ENCODE measurements at regions not wholly inside any gene's neighbourhood (a gene's known extent, or its start where the extent isn't known, plus 50 kb on each side); places are given as distances from the start of the nearest gene placed in this dataset.

GRCh38 chr3:20352546-20353179 is 166.7 kb upstream of the SGO1 start:
- Mint-ChIP-seq H3K4me3 (no peak overlapping the region), H3K9me3 (no peaks in the 10 kb centered on the region), H3K4me1 (no peaks in the 10 kb centered on the region), H3K27ac (no peak overlapping the region), H3K27me3 (no peaks in the 10 kb centered on the region), H3K36me3 (ENCODE audit: low read depth) (no peaks in the 10 kb centered on the region)
- POLR2A ChIA-PET = no interaction called here
- DNase-seq = no peak
- CTCF ChIA-PET = no interaction called here

- Mint-ChIP-seq H3K27ac (no peak overlapping the region), H3K36me3 (ENCODE audit: low read depth) (no peaks in the 10 kb centered on the region), H3K4me1 (no peaks in the 10 kb centered on the region), H3K9me3 (no peaks in the 10 kb centered on the region), H3K27me3 (no peaks in the 10 kb centered on the region), H3K4me3 (no peak overlapping the region)
- DNase-seq = no peak
- ChIA-PET CTCF (no interaction called here), POLR2A (no interaction called here)
Measured at GRCh38 chr3:20350449-20350848, 164.4 kb upstream of the SGO1 start.

DNA sequence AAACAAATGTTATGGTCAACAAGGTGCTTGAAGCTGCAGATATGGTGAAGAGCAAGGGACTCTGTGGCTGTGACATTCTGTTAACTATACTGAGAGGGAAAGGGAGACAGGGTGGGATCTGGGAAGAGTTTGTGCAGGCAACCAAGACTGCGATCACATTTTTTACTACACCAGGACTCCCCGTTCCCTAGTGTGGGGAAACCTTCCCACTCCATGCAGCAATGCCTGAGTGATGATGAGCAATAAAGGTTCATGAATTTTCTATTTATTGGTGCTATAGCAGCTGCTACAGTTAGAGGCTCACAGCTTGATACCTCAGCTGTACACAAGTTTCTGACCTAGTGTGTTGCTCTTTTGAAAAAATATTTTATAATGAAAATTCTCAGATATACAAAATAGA is 160.9 kb upstream of the SGO1 start:
- Mint-ChIP-seq H3K4me1 (no peaks in the 10 kb centered on the region), H3K27ac (no peak overlapping the region), H3K36me3 (ENCODE audit: low read depth) (no peaks in the 10 kb centered on the region), H3K4me3 (no peak overlapping the region), H3K9me3 (no peaks in the 10 kb centered on the region), H3K27me3 (no peaks in the 10 kb centered on the region)
- no peak for DNase-seq
- POLR2A ChIA-PET = no interaction called here
- CTCF ChIA-PET = no interaction called here

GRCh38 chr3:20346369-20346768 is 160.4 kb upstream of the SGO1 start:
- CTCF ChIA-PET = no interaction called here
- no peak for DNase-seq
- POLR2A ChIA-PET = no interaction called here

GRCh38 chr3:20344400-20344959 is 158.5 kb upstream of the SGO1 start:
- Mint-ChIP-seq H3K27ac (no peak overlapping the region), H3K4me3 (no peak overlapping the region), H3K9me3 (no peaks in the 10 kb centered on the region), H3K4me1 (no peaks in the 10 kb centered on the region), H3K27me3 (no peaks in the 10 kb centered on the region), H3K36me3 (ENCODE audit: low read depth) (no peaks in the 10 kb centered on the region)
- POLR2A ChIA-PET = no interaction called here
- DNase-seq = no peak
- CTCF ChIA-PET = no interaction called here

More at GRCh38 chr3:20346369-20346768, 160.4 kb upstream of the SGO1 start:
- Mint-ChIP-seq H3K27ac (no peak overlapping the region), H3K9me3 (no peaks in the 10 kb centered on the region), H3K4me3 (no peak overlapping the region), H3K4me1 (no peaks in the 10 kb centered on the region), H3K36me3 (ENCODE audit: low read depth) (no peaks in the 10 kb centered on the region), H3K27me3 (no peaks in the 10 kb centered on the region)

DNA sequence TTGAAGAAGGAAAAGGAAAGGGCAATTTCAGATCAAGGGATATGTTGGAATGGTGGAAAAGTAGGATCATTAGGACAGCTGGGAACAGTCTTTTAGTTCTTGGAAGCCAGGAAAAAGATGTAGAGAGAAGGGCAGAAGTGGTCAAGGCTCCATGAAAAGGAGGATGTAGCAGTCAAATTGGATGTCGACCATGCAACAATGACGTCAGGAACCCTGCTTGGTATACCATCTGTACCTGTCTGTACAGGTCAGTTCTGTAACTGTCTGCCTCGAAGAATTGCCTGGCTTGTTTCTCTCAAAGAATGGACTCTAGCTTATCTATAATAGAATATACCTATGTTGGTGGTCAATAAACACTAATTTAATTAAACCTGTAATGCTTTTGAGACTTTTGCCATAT is 157.8 kb upstream of the SGO1 start:
- Mint-ChIP-seq H3K36me3 (ENCODE audit: low read depth) (no peaks in the 10 kb centered on the region), H3K4me1 (no peaks in the 10 kb centered on the region), H3K27ac (no peak overlapping the region), H3K27me3 (no peaks in the 10 kb centered on the region), H3K4me3 (no peak overlapping the region), H3K9me3 (no peaks in the 10 kb centered on the region)
- POLR2A ChIA-PET = no interaction called here
- no peak for DNase-seq
- CTCF ChIA-PET = no interaction called here

DNA sequence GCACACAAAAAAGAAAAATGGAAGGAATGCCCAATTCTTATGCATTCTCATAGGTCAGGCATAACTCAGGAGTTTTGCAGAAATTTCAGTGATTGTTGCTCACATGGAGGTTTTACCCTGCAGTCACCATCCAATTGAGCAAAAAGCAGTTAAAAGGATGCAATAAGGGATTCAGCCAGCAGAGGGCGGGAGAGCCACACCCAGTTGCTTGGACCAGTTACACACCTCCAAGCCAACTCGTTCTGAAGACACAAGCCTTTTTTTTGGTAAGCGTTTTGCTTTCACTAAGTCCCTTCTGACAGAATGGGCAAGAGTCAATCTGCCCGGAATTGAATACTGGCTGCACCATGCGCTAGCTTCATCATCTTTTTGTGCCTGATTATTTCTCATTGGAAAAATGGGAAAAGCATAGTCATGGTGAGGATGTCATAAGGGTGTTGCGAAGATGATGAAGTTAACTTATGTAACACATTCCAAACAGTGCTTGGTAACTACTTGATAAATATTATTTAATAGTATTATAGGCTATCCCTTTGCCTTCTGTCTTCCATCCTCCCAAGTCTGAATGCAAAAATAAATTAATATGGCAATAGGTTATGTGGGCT is 154.4 kb upstream of the SGO1 start:
- Mint-ChIP-seq H3K4me3 (no peak overlapping the region), H3K36me3 (ENCODE audit: low read depth) (no peaks in the 10 kb centered on the region), H3K9me3 (no peaks in the 10 kb centered on the region), H3K27me3 (no peaks in the 10 kb centered on the region), H3K4me1 (no peaks in the 10 kb centered on the region), H3K27ac (no peak overlapping the region)
- DNase-seq = peak; percentile 66
- POLR2A ChIA-PET = no interaction called here
- CTCF ChIA-PET = no interaction called here

DNA sequence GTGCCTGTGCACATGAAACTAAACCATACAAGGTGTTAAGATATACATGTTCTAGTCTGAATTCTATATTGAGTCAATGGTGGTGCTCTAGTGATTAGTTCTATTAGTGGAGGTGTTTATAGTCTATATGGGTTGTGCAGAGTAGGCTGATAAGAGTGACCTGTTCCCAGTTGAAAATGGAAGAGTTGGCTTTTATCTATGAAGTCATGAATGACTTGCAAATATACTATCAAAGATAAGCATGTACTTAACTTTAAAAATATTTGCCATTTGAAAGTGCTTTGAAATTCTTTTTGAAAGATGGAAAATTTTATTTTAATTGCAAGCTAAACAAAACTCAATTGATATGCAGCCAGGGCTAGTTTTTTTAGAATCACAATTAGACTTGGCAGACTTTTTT is 150.6 kb upstream of the SGO1 start:
- Mint-ChIP-seq H3K4me3 (no peak overlapping the region), H3K27ac (no peak overlapping the region), H3K27me3 (no peaks in the 10 kb centered on the region), H3K36me3 (ENCODE audit: low read depth) (no peaks in the 10 kb centered on the region), H3K9me3 (no peaks in the 10 kb centered on the region), H3K4me1 (no peaks in the 10 kb centered on the region)
- DNase-seq = no peak
- ChIA-PET CTCF (no interaction called here), POLR2A (no interaction called here)

DNA sequence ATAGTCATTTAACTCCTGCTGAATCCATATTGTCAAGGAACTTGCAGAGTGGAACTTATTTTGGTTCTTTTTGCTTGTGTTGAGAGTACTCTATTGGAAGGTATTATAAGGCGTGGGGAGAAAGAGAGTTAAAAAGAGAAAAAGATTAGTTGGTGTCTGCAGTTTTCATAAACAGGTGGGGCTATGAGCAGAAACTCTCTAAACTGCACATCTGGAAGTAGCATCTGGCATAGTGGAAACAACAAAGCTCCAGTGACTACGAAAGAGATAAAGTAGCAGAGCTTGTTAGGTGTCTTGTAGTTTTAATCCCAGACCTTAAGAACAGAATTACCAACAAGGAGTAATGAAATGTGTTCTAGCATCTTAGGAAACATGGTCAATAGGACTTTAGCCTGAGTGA is 148.8 kb upstream of the SGO1 start:
- no peak overlapping the region for H3K27ac Mint-ChIP-seq
- no peak overlapping the region for H3K4me3 Mint-ChIP-seq
- no peaks in the 10 kb centered on the region for H3K27me3 Mint-ChIP-seq
- CTCF ChIA-PET = no interaction called here
- no peaks in the 10 kb centered on the region for H3K4me1 Mint-ChIP-seq
- DNase-seq = no peak
- no peaks in the 10 kb centered on the region for H3K9me3 Mint-ChIP-seq
- no peaks in the 10 kb centered on the region for H3K36me3 Mint-ChIP-seq (ENCODE audit: low read depth)
- POLR2A ChIA-PET = no interaction called here

DNA sequence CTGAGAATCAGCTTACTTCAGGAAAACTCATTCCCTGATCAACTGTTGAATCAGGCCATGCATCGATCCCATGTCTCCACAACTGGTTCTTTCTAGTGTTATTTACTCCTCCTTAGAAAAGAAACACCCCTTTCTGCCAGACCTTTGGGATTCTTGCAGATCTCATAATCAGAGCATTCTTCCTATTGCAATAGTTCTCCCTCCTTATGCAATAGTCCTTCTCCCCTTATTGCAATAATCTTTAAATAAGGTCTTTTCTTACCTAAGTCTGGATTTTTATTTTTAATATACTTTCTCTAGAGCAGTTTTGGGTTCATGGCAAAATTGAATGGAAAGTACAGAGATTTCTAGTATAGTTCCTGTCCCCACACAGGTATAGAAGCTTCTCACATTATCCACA is 141.9 kb upstream of the SGO1 start:
- POLR2A ChIA-PET = no interaction called here
- DNase-seq = no peak
- Mint-ChIP-seq H3K36me3 (ENCODE audit: low read depth) (no peaks in the 10 kb centered on the region), H3K27me3 (no peaks in the 10 kb centered on the region), H3K4me3 (no peak overlapping the region), H3K27ac (no peak overlapping the region), H3K9me3 (no peaks in the 10 kb centered on the region), H3K4me1 (no peaks in the 10 kb centered on the region)
- CTCF ChIA-PET = no interaction called here

GRCh38 chr3:20326541-20326940 is 140.5 kb upstream of the SGO1 start:
- DNase-seq = no peak
- Mint-ChIP-seq H3K9me3 (no peaks in the 10 kb centered on the region), H3K27ac (no peak overlapping the region), H3K27me3 (no peaks in the 10 kb centered on the region), H3K4me3 (no peak overlapping the region), H3K36me3 (ENCODE audit: low read depth) (no peaks in the 10 kb centered on the region), H3K4me1 (no peaks in the 10 kb centered on the region)
- CTCF ChIA-PET = interaction anchor here (1.0 kb wide), 1 partner anchor 9 kb away, joined by 3 read pairs; no protein-coding TSS in a partner anchor
- POLR2A ChIA-PET = no interaction called here

GRCh38 chr3:20325563-20325962 is 139.6 kb upstream of the SGO1 start:
- Mint-ChIP-seq H3K4me1 (no peaks in the 10 kb centered on the region), H3K36me3 (ENCODE audit: low read depth) (no peaks in the 10 kb centered on the region), H3K27me3 (no peaks in the 10 kb centered on the region), H3K4me3 (no peak overlapping the region), H3K27ac (no peak overlapping the region), H3K9me3 (no peaks in the 10 kb centered on the region)
- POLR2A ChIA-PET = no interaction called here
- CTCF ChIA-PET = no interaction called here
- DNase-seq = no peak

DNA sequence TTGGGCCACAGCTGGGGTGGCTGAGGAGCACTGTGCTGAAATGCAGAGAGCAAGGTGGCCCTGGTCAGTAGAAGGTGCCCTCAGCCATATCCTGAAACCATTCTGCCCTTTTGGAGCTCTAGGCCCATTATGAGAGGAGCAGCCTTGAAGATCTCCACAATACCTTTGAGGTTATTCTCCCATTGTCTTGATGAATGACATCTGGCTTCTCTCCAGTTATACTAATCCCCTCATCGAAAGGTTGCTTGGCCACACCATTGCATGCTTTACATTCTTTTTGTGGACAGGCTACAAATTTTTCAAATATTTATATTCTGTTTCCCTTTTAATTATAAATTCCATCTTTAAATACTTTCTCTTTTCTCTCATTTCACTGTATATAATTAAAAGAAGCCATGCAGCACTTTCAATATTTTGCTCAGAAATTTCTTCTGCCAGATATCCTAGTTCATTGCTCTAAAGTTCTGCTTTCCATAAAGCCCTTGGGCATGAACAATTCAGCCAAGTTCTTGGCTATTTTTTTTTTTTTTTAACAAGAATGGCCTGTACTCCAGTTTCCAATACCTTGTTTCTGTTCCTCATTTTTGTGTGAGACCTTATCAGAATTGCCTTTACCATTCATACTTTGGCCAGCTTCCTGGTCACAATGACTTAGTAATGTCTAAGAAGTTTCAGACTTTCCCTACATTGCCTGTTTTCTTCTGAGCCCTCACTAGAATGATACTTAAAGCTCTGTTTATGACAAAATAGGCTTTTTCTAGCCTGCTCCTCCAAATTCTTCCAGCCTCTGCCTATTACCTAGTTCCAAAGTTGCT is 138.9 kb upstream of the SGO1 start:
- CTCF ChIA-PET = no interaction called here
- H3K9me3 Mint-ChIP-seq = no peaks in the 10 kb centered on the region

More for the DNA sequence above, 138.9 kb upstream of the SGO1 start:
- no peak overlapping the region for H3K4me3 Mint-ChIP-seq
- H3K27ac Mint-ChIP-seq = no peak overlapping the region
- H3K36me3 Mint-ChIP-seq (ENCODE audit: low read depth) = no peaks in the 10 kb centered on the region
- DNase-seq = no peak
- no peaks in the 10 kb centered on the region for H3K4me1 Mint-ChIP-seq
- H3K27me3 Mint-ChIP-seq = no peaks in the 10 kb centered on the region
- POLR2A ChIA-PET = no interaction called here

All from activated CD4-positive, alpha-beta memory T cell treated with anti-CD3 and anti-CD28 coated beads, Interleukin-2, amount 10 ng/mL, durations not matched to agents 7 days and 5 days (primary cell).